HG02763 (cell line): ENCODE measurements at regions not wholly inside any gene's neighbourhood (a gene's known extent, or its start where the extent isn't known, plus 50 kb on each side); places are given as distances from the start of the nearest gene placed in this dataset.
"Not testable (repeated sequence)": the region's sequence is repeated elsewhere in the genome, so short reads cannot be mapped to it uniquely, and the experiment has no call there.

Source experiments
- ATAC-seq: cut with Tn5 transposase; IDR thresholded peaks from one replicate; pipeline ENCODE4 v1.9.1; 2021; ENCODE audit warnings: mild to moderate bottlenecking, moderate library complexity; ENCODE audit not compliant: unreplicated experiment

DNA sequence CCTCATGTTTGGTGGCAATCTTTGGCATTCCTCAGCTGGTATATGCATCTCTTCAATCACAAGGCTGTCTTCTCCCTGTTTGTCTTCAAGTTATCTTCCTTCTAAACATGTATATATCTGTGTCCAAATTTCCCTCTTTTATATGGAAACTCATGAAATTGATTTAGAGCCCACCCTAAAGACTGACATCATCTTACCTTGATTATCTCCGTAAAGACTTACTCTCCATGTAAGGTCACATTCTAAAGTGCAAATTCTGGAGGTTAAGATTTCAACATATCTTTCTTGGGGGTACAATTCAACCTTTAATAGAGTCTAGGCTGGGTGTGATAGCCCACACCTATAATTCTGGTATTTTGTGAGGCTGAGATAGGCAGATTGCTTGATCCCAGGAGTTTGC is 215.8 kb upstream of the LRRC4C start:
- ATAC-seq, result no peak

DNA sequence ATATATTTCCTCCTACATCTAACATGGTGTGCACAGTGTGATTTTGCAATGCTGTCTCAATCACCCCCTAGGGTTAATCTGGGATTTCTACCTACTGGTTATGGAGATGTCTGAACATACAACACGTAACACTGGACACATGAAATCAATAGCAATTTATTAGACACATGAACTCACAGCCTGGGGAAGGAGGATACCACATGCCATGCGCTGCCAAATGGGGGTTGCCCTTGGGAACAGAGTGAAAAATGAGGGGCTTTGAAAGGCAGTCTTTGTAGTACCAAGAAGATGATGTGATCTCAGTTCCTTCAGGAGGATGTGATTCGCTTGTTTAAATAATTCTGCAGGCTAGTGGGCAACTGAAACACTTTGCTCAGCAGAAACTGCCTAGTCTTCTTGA is 253.6 kb upstream of the LRRC4C start:
- no peak for ATAC-seq

DNA sequence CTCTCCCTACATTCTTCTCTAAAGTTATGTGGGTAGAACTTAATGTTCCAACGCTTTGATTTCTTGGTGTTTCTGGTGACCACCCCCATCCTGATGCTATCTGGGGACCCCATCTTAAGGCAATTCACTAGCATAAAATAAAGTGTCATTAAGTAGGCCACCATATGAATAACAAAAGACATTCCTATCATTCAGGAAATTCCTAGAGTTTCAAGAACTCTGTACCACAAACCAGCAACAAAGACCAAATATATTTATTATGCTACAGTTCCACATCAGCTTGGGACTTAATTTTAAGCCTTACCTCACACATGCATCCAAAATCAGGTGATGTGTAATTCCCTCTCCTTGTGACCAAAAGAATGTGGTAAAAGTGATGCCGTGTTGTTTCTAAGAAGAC is 254.6 kb upstream of the LRRC4C start:
- no peak for ATAC-seq

DNA sequence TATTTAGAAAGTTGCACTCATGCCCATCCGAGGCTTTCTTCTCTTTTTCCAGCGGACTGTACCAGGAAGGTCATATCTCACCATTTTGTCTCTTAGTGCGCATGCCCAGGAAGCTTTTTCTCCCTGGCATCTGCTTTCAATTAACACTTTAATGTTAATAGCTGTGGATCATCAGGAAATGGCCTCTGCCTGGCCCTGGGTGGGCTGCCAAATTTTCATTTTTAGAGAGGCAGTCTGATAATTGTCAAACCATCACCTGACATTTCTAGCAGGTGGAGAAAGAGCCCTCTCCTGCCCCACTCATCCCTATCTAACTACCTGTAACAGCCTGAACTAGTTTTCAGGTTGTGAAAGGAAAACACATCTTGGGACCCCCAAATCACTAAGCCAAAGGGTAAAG is 257.4 kb upstream of the LRRC4C start:
- no peak for ATAC-seq

DNA sequence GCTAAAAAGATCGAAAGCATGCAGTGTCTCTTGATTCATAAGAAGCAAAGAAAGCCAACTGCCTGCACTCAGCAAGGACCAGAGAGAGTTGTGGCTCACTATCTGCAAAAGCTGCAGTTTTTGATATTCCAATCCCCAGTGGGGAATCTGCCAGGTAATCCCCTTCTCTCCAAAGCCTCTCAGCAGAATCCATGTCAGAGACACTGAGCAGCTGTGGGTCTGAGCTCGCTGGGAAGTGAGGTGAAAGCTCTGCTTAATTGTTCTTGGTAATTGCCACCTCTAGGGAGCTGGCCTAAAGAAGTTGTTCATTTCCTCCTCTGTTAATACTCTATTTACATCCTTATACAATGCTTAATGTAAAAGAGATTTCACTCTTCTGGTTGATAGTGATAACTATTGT is 261.3 kb upstream of the LRRC4C start:
- no peak for ATAC-seq

DNA sequence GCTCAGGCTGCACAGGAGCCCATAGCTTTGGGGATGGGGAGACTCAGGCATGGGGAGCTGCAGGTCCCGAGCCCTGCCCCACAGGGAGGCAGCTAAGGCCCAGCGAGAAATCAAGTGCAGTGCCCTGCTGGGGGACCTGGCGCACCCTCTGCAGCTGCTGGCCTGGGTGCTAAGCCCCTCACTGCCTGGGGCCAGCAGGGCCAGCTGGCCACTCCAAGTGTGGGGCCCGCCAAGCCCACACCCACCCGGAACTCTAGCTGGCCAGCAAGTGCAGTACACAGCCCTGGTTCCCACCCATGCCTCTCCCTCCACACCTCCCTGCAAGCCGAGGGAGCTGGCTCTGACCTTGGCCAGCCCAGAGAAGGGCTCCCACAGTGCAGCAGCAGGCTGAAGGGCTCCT is 268.7 kb upstream of the LRRC4C start:
- not testable (repeated sequence) for ATAC-seq

DNA sequence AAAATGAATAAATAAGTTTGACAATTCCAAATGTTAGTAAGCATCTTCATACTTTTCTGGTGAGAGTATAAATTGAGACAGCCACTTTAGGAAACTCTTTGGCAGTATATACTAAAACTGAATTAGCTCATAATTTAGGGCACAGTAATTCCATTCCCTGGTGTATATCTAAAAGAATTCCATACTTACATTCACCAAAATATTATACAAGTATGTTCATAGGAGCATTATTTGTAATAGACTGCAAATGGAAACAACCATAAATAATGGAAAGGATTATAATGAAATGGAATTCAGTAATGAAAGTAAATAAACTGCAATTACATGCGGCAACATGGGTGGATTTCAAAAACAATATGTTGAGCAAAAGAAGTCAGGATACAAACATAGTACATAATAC is 315.8 kb upstream of the LRRC4C start:
- ATAC-seq, result no peak

DNA sequence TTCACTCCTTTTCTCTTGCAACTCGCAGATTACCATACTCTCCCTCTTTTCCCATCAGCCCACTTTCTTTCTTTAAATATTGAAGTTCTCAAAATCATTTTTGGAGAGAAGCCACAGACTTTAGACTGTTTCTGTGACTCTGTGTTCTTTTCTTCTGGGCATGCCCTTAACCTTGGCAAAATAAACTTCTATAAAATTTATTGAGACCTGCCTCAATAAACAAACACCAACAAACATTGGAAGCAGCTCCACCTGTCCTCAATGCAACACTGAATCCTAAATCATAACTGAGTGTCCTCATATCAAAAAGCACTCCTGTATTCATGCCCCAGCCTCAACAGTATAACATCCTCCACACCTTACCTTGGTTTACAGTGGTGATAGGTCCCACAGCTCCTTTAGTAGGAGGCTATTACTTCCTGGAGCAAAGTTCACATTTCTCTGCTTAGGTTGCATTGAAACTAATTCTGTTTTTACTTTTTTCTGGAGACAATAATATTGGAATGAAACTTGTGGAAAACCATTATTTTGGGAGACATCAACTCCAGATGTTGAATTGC is 320.0 kb upstream of the LRRC4C start:
- no peak for ATAC-seq

DNA sequence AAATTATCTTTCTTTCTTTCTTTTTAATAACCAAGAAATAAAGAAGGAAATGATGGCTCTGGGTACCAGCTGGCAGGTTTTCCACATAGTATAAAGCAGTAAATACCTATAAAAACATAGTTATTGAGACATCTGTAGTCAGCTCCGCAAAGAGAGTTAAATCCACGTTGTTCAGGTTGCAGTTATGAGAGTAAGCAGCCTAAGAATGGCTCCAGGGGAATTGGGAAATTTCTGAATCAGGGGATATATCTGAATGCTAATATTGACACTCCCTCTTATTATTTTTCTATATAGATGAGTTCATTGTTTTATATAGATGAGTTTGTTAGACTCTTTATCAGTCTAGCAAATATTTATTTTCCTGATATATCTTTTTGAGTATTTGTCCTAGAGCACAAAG is 322.0 kb upstream of the LRRC4C start:
- no peak for ATAC-seq

DNA sequence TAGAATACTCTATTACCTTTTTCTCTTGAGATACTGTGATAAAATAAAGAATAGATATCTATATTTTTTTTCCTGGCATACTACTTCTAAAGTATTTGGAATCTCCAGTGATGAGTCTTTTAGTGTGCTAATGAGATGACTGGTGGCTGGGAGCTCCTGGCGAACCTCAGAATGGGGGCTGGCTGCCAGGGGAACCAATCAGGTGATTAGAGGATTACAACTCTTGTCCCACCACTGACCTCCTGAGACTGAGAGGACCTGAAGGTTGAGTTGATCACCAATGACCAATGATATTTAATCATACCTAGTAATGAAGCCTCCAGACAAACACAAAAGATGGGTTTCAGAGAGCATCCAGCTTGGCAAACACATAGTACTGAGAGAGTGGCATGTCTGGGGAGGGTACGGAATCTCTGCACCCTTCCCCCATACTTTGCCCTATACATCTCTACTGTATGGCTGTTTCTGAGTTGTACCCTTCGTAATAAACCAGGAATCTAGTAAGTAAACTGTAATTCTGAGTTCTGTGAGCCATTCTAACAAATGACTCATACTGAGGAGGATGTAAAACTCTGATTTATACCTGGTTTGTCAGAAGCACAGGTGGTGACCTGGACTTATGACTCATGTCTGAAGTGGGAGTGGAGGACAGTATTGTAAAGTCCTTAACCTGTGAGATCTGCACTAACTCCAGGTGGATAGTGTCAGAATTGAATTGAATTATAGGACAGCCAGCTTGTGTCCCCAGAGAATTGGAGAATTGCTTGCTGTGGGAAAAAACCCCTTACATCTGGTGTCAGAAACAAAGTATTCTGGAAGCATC is 325.3 kb upstream of the LRRC4C start:
- ATAC-seq, result no peak

DNA sequence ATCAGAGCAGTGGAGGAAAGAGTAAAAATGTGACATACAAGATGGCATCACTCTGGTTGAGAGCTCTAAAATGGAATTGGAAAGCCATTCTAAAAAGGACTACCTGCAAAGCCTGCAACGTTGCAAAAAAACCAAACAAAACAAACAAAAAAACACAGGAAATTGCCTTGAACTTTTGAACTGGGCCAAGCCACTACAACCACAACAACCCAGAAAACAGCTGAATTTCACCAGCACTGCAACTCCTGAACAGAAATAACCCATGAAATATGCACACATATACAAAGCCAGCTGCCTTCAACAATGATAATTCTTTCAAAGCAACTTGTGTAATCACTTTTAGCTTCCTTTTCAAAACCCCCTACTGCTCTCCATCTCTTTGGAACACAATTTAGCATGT is 326.6 kb upstream of the LRRC4C start:
- no peak for ATAC-seq

DNA sequence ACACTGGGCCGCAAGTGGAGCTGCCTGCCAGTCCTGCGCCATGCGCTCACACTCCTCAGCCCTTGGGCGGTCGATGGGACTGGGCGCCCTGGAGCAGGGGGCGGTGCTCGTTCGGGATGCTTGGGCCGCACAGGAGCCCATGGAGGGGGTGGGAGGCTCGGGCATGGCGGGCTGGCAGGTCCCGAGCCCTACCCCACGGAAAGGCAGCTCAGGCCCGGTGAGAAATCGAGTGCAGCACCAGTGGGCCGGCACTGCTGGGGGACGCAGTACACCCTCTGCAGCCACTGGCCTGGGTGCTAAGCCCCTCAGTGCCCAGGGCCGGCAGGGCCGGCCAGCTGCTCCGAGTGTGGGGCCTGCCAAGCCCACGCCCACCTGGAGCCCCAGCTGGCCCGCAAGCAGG is 328.7 kb upstream of the LRRC4C start:
- ATAC-seq, result no peak

DNA sequence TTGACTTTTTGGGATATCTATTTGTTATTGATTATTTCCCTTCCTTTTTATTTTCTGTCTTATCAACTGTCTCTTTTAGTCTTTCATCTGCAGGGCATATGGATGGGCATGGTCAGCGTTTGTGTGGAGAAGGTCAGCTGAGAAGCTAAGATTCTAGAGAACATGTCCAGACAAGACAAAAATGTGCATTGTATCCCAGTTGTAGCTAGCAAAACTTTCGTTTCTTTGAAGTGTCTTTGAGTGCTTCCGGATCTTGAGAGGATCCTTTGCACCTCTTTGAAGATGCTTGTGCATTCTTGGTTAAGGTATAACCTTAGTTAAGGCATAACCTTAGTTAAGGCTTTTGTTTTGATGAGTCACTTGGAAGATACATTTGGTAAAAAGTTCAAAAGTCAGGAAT is 329.9 kb upstream of the LRRC4C start:
- ATAC-seq, result no peak

DNA sequence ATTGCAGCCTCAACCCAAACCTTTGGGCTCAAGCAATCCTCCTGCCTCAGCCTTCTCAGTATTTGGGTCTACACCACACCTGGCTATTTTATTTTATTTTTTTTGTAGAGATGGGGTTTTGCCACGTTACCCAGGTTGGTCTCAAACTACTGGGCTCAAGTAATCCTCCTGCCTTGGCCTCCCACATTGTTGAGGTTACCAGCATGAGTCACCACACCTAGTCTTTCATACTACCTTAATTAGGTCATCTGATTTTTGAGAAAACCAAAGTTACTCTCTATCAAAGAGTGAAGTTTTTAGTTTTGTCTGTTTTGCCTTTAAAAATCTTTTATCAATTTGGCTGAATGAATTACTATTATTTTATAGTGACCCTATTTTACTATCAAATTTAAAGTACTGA is 335.6 kb upstream of the LRRC4C start:
- ATAC-seq, result no peak

DNA sequence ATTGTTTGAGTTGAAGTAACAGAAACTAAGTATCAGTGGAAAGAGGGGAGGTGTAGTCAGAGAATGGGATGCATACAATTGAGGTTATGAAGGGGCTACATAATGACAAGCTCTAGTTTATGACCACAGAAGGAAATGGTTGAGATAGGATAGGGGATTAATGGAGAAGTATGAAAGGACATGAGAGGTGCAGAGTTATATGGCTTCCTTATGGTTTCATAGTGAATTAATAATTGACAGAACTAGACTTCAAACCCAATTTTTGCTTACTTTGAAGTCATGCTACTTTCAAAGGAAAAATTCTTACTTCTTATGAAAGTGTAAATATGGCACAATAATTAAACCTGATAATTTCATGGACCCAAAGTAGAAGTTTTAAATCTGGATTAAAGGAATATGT is 340.3 kb upstream of the LRRC4C start:
- no peak for ATAC-seq

DNA sequence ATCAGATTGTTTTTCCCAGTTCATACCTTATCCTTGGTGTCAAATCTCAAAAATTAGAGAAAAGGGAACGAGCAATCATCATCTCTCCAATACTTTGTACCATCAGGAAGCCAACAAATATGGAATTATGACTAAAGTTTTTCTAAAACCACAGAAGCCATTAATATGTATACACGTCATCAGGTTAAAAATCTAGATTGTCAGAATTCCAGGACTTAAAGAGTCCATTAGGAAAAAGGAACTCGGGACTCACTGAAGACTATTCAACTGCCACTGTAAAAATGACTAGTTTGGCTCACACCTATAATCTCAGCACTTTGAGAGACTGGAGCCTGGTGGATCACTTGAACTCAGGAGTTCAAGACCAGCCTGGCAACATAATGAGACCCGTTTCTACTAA is 344.4 kb upstream of the LRRC4C start:
- ATAC-seq, result no peak

DNA sequence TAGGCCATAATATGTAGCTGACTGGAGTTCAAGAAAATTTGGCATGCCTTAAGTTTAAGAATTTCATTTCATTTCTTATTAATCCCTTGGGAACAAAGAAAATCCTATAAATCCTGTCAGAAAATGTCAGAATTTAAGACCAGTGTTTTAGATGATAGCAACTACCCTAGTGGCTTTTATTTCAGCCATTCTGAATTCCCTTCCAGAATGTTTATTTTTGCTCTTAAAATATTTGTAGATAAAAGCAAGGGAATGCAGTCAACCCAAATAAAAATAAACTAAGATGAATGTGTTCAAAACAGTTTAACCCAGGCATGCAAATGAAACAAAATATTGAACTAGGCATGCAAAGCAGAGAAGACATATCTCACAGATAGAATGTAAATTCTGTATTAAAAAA is 356.9 kb upstream of the LRRC4C start:
- no peak for ATAC-seq

DNA sequence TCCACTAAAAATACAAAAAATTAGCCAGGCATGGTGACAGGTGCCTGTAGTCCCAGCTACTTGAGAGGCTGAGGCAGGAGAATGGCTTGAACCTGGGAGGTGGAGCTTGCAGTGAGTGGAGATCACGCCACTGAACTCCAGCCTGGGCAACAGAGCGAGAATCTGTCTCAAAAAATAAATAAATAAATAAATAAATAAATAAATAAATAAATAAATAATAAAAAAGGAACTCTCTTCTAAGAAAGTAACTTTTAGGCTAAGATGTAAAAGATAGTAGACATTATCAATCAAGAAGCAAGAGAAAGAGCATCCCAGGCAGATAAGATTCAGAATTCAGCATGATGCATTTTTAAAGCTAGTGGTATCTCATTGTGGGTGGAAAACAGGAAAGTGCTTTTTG is 364.8 kb upstream of the LRRC4C start:
- not testable (repeated sequence) for ATAC-seq

DNA sequence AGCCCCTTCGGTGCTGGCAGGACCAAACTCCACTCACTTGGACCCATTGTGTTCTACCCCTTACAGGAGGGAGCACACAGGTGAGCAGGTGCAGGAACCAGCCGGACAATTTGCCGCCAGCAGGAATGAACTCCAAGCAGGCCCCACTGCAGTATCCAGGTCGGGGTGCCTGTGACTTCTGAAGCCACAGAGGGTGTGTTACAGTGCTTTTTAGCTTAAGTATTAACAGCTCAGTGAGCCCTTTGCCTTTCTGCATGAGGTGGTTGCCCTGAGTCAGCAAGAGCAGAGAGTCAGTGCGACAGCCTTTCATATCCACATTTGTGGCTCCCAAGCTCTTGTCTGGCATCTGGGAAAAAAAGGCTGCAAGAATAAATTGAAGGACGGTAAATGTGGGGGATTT is 366.6 kb upstream of the LRRC4C start:
- no peak for ATAC-seq

DNA sequence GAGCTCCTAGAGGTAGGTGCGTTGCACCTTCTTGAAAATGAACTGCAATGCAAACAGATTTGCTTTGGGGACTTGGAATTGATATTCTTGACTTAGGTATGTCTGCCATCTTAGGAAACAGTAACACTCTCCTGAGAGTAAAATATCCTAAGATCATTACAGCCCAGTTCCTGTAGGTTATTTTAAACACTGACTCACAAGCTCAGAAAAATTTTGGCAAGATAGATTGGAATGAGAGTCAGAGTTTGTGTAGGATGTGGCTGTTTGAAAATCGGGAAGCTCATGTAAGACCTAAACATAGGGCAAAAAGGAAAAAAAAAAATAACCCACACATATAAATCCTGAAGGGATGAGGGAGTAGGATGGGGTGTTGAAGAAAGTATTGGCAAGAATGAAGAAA is 377.0 kb upstream of the LRRC4C start:
- ATAC-seq, result no peak

DNA sequence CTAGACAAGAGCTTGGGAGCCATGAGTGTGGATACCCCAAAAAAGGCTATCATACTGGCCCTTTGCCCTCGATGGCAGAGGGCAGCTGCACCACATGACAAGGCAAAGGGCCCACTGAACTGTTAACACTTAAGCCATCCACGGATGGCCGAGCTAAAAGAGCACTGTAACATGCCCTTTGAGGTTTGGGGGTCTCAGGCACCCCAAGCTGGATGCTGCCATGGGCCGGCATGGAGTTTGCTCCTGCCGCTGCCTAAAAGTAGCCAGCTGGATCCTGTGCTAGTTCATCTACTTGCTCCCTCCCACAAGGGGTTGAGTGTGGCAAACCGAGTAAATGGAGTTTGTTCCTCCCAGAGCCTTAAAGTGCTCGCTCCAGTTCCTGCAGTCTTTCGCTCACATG is 383.2 kb upstream of the LRRC4C start:
- no peak for ATAC-seq

DNA sequence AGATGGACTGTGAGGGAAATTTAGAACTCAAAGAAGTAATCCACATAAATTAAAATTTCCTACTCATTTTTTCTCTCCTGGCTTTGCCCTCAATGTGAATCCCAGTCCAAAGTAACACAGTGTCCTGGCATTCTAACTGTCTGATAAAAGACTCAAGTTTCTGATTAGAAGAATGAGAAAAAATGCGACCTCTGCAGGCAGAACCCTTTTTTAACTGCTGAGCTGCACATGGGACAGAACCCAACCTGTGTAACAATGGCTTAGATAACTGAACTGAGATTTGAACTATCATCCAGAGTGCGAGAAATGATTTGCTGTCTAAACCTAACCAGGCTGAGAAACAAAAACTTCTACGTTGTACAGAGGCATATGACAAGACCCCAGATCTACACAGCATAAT is 385.6 kb upstream of the LRRC4C start:
- ATAC-seq, result no peak

DNA sequence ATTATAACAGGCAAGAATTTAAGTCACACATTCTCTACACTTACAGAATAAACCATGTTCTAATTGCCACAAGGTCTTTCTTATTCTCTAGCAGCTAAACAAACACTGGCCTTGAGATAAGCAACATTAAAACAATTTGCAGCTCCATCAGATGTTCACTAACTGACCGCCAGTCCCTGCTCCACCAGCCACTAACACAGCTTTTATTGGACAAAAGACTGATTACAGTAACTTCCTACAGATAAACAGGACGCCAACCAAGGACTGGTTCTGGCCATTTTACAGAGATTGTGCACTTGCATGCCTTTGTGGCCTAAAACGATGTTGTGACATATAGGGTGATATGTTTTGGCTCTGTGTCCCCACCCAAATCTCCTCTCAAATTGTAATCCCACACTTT is 388.9 kb upstream of the LRRC4C start:
- no peak for ATAC-seq
